GOT3 (cell line): ENCODE measurements at regions not wholly inside any gene's neighbourhood (a gene's known extent, or its start where the extent isn't known, plus 50 kb on each side); places are given as distances from the start of the nearest gene placed in this dataset.

Experiments used
- DNase-seq: peaks from one replicate; lab custom pipeline; 2025; ENCODE audit warnings: mixed read lengths; lab: John Stamatoyannopoulos, UW

- DNase-seq, result no peak
Measured at GRCh38 chr6:153231048-153231646, 100.1 kb upstream of the RGS17 start.

- DNase-seq, result no peak
Measured at GRCh38 chr6:153218184-153218792, 87.2 kb upstream of the RGS17 start.

GRCh38 chr6:153216789-153217188 is 85.7 kb upstream of the RGS17 start:
- no peak for DNase-seq

GRCh38 chr6:153215242-153215641 is 84.2 kb upstream of the RGS17 start:
- no peak for DNase-seq

- DNase-seq, result no peak
Measured at GRCh38 chr6:153214436-153214835, 83.4 kb upstream of the RGS17 start.

- DNase-seq, result no peak
Measured at GRCh38 chr6:153210083-153210482, 79.0 kb upstream of the RGS17 start.

GRCh38 chr6:153208706-153209105 is 77.6 kb upstream of the RGS17 start:
- DNase-seq, result no peak

GRCh38 chr6:153207617-153208016 is 76.5 kb upstream of the RGS17 start:
- no peak for DNase-seq

GRCh38 chr6:153207006-153207405 is 75.9 kb upstream of the RGS17 start:
- DNase-seq, result no peak

GRCh38 chr6:153192943-153193885 is 62.1 kb upstream of the RGS17 start:
- DNase-seq, result no peak

- DNase-seq, result no peak
Measured at GRCh38 chr6:153183925-153184324, 52.8 kb upstream of the RGS17 start.
